HL-60 (cell line): ENCODE measurements at regions not wholly inside any gene's neighbourhood (a gene's known extent, or its start where the extent isn't known, plus 50 kb on each side); places are given as distances from the start of the nearest gene placed in this dataset.

ENCODE experiments used
- CTCF ChIP-seq: IDR thresholded peaks from one replicate; pipeline ENCODE4 v1.5.1; 2011; ENCODE audit warnings: low read length, control low read depth, inconsistent platforms; ENCODE audit not compliant: insufficient read depth
- GABPA ChIP-seq: IDR thresholded peaks from 2 replicates; pipeline ENCODE4 v1.6.1; 2012; ENCODE audit warnings: low read depth
- POLR2AphosphoS5 ChIP-seq: IDR thresholded peaks from 2 replicates; pipeline ENCODE4 v1.6.1; 2012; ENCODE audit warnings: low read depth

GRCh38 chr9:534886-535285 lies 306.6 kb upstream of the DMRT1 start:
- TF ChIP-seq POLR2AphosphoS5 (no peak), CTCF (no peak), GABPA (no peak)
